T47D (cell line): ENCODE measurements at regions not wholly inside any gene's neighbourhood (a gene's known extent, or its start where the extent isn't known, plus 50 kb on each side); places are given as distances from the start of the nearest gene placed in this dataset.
A peak's percentile ranks its signal among the peaks of the same experiment; 100 is the strongest.

Experiments used
- DNase-seq, 2 experiments: peaks; one replicate each; pipeline versions ENCODE4 v3.0.0 to v3.0.0-alpha.2; 2011 to 2012; ENCODE audit warnings: low read depth in 1 of 2, low spot score in 1 of 2
- JUND ChIP-seq: IDR thresholded peaks from 2 replicates; pipeline ENCODE4 v1.6.1; 2012; ENCODE audit warnings: low read depth
- in situ Hi-C: cut with HindIII; loops from 2 replicates; pipeline ENCODE4 v1.10.0; 2016; ENCODE audit warnings: low sequenced_read_pairs, low pct_unique_long_range_greater_than_20kb

- TF ChIP-seq JUND: no peak
- in situ Hi-C loops: no loop called here
- no peak for DNase-seq
Observed at GRCh38 chr5:42898760-42899159, 87.1 kb upstream of the SELENOP start.

- in situ Hi-C loops: no loop called here
- no peak for DNase-seq
Observed at GRCh38 chr5:42896523-42896922, 84.8 kb upstream of the SELENOP start.

GRCh38 chr5:42894057-42894456, 82.4 kb upstream of the SELENOP start:
- in situ Hi-C loops: no loop called here
- DNase-seq: peak in 1 of 2 experiments; percentile 11
- no peak for TF ChIP-seq JUND

More at GRCh38 chr5:42896523-42896922, 84.8 kb upstream of the SELENOP start:
- no peak for TF ChIP-seq JUND

GRCh38 chr5:42889311-42889933, 77.7 kb upstream of the SELENOP start:
- peak; percentile 64 to 92 for DNase-seq
- no peak for TF ChIP-seq JUND
- in situ Hi-C loops: no loop called here

GRCh38 chr5:42888771-42889170, 77.1 kb upstream of the SELENOP start:
- in situ Hi-C loops: no loop called here
- no peak for TF ChIP-seq JUND
- no peak for DNase-seq

GRCh38 chr5:42887575-42887974, 75.9 kb upstream of the SELENOP start:
- TF ChIP-seq JUND: no peak
- no peak for DNase-seq
- in situ Hi-C loops: no loop called here

GRCh38 chr5:42887097-42887496, 75.4 kb upstream of the SELENOP start:
- no peak for TF ChIP-seq JUND
- in situ Hi-C loops: no loop called here
- peak in 1 of 2 experiments; percentile 13 for DNase-seq

- in situ Hi-C loops: no loop called here
- no peak for TF ChIP-seq JUND
Observed at GRCh38 chr5:42886635-42887034, 74.9 kb upstream of the SELENOP start.

GRCh38 chr5:42884326-42884725, 72.6 kb upstream of the SELENOP start:
- in situ Hi-C loops: no loop called here
- DNase-seq: no peak
- TF ChIP-seq JUND: no peak

More at GRCh38 chr5:42886635-42887034, 74.9 kb upstream of the SELENOP start:
- no peak for DNase-seq

GRCh38 chr5:42881416-42882117, 69.9 kb upstream of the SELENOP start:
- TF ChIP-seq JUND: no peak
- in situ Hi-C loops: no loop called here
- DNase-seq: no peak

- no peak for TF ChIP-seq JUND
- in situ Hi-C loops: no loop called here
- DNase-seq: no peak
Observed at GRCh38 chr5:42880496-42881150, 68.9 kb upstream of the SELENOP start.

GRCh38 chr5:42879291-42879690, 67.6 kb upstream of the SELENOP start:
- no peak for TF ChIP-seq JUND
- no peak for DNase-seq
- in situ Hi-C loops: no loop called here

- no peak for TF ChIP-seq JUND
- in situ Hi-C loops: no loop called here
- no peak for DNase-seq
Observed at GRCh38 chr5:42878550-42878949, 66.9 kb upstream of the SELENOP start.

GRCh38 chr5:42878041-42878440, 66.3 kb upstream of the SELENOP start:
- TF ChIP-seq JUND: no peak
- in situ Hi-C loops: no loop called here
- DNase-seq: no peak
